GM21360 (cell line): ENCODE measurements at regions not wholly inside any gene's neighbourhood (a gene's known extent, or its start where the extent isn't known, plus 50 kb on each side); places are given as distances from the start of the nearest gene placed in this dataset.
"Not testable (repeated sequence)": the region's sequence is repeated elsewhere in the genome, so short reads cannot be mapped to it uniquely, and the experiment has no call there.

Experiments
- ATAC-seq: cut with Tn5 transposase; IDR thresholded peaks from one replicate; pipeline ENCODE4 v1.9.1; 2021; ENCODE audit warnings: mild to moderate bottlenecking, moderate library complexity; ENCODE audit not compliant: unreplicated experiment

- ATAC-seq, result no peak
Observed at GRCh38 chr17:63019138-63019873, 53.3 kb downstream of the TANC2 start.

DNA sequence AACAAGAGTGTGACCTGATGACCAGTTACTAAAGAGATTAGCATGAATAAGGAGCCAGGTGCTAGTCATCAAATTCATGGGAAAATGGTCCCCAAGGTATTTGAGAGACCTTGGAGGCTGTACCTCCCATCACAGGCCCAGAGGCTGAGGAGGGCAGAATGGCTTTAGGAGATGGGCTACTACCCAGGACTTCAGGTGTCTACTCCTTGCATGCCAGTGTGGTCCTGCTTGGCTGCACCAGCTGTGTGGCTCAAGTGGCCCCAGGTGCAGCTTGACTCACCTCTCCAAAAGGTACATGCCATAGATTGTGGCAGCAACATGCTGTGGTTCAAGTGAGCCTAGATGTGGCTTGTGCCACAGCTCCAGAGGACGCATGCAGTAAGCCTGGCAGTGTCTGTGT is 56.5 kb downstream of the TANC2 start:
- no peak for ATAC-seq

- ATAC-seq, result no peak
Observed at GRCh38 chr17:63023049-63023448, 57.0 kb downstream of the TANC2 start.

GRCh38 chr17:63024201-63024600 is 58.2 kb downstream of the TANC2 start:
- no peak for ATAC-seq

- ATAC-seq, result no peak
Observed at GRCh38 chr17:63024716-63025115, 58.7 kb downstream of the TANC2 start.

GRCh38 chr17:63025637-63026036 is 59.6 kb downstream of the TANC2 start:
- not testable (repeated sequence) for ATAC-seq

GRCh38 chr17:63029541-63029940 is 63.5 kb downstream of the TANC2 start:
- no peak for ATAC-seq

GRCh38 chr17:63032142-63032541 is 66.1 kb downstream of the TANC2 start:
- ATAC-seq, result no peak

DNA sequence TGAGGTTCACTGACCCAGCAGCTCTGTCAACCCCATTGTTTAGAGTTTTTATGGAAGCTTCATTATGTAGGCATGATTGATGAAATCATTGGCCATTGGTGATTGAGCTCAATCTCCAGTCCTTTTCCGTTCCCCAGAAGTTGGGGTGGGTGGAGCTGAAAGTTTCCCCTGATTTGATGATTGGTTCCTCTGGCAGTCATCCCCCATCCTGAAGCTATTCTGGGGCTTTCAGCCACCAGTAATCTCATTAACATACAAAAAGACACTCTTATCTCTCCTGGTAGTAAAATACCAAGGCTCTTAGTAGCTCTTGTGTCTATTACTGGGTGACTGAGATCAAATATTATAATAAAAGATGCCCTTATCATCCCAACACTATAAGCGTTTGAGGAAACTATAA is 67.1 kb downstream of the TANC2 start:
- ATAC-seq, result no peak

GRCh38 chr17:63035271-63035670 is 69.2 kb downstream of the TANC2 start:
- ATAC-seq, result no peak

GRCh38 chr17:63035695-63036094 is 69.7 kb downstream of the TANC2 start:
- ATAC-seq, result no peak

DNA sequence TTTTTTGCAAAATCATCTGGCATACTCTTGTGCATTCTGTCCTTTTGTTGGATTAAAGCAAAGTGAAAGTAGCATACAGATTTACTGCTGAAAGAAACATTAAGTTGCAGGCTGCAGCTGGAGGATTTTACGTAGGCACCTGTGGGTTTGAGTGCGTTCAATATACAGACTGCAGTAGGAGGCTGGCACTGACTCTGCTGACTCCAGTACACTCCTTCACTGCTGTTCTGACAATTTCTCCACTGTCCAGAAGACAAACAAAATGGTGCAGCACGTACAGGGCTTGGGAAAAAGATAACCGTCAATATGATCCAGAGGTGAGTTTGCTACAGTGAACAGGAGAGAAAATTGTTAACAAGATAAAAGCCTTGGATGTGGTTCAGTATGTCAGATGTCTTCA is 73.3 kb downstream of the TANC2 start:
- ATAC-seq, result no peak

- no peak for ATAC-seq
Observed at GRCh38 chr17:63039899-63040602, 74.0 kb downstream of the TANC2 start.

DNA sequence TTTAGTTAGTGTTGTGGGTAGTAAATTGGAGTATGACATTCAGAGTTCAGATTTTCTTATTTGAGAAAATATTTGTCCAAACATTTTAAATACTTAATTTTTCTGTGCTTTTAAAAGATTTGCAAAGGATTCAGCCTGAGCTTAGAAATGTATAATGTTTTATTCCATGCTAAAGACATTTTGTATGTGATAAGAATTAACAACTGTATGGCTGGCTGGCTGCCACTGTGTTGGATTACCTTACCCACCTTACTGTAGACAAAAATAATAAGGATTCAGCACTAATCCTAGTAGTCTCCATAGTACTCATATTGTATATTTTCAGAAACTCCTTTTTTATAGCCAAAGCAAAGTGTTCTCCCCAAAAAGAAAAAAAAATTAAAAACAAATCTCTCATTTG is 74.8 kb downstream of the TANC2 start:
- ATAC-seq, result no peak

GRCh38 chr17:63041251-63041650 is 75.2 kb downstream of the TANC2 start:
- no peak for ATAC-seq

DNA sequence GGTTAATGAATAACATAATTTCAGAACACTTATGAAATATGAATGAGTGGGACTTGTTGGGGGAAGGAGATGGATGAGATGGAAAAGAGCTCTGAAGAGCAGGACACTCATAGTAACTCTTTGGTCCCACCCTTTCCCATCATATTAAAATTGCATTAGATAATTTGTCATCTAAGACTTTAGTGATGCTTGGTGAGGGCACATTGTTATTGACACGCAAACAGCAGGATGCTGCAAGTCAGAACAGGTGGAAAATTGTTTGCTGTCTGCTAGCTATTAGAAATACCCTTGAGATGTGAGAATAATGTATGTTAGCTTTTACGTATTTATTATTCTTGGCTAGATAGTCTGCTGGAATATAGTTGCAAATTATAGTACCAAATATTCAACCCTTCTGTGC is 75.7 kb downstream of the TANC2 start:
- ATAC-seq, result no peak

GRCh38 chr17:63042256-63042812 is 76.3 kb downstream of the TANC2 start:
- no peak for ATAC-seq

- ATAC-seq, result not testable (repeated sequence)
Observed at GRCh38 chr17:63057560-63057959, 91.5 kb downstream of the TANC2 start.

GRCh38 chr17:63066158-63066813 is 100.3 kb downstream of the TANC2 start:
- ATAC-seq, result no peak

- no peak for ATAC-seq
Observed at GRCh38 chr17:63069245-63069644, 103.2 kb downstream of the TANC2 start.

DNA sequence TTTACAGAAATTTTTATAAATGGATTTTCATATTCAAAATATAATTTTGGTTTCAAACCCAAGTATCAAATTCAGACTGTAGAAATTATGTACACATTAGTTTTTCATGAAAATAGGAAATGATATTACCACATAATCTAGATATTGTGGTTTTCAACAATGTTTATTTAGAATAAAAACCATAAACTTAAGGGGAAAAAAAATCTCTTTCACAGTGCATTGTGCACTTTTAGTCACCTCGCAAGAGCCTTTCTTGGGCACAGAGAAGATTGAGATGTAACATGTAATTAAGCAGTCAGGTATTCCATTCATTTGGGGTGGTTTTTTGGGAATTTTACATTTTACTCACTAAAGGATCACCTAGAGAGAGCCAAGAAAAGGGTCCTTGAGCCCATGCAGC is 104.0 kb downstream of the TANC2 start:
- no peak for ATAC-seq

GRCh38 chr17:63071797-63072196 is 105.8 kb downstream of the TANC2 start:
- no peak for ATAC-seq
